ENCODE measurements at regions not wholly inside any gene's neighbourhood (a gene's known extent, or its start where the extent isn't known, plus 50 kb on each side); places are given as distances from the start of the nearest gene placed in this dataset.
"Not testable (repeated sequence)": the region's sequence is repeated elsewhere in the genome, so short reads cannot be mapped to it uniquely, and the experiment has no call there.

- Mint-ChIP-seq H3K4me1 (ENCODE audit: low read depth) (no peaks in the 10 kb centered on the region), H3K36me3 (ENCODE audit: low read depth) (no peaks in the 10 kb centered on the region), H3K27me3 (ENCODE audit: low read depth) (peaks cover 28% of the 10 kb centered on the region), H3K27ac (ENCODE audit: unreplicated experiment) (no peak overlapping the region), H3K9me3 (ENCODE audit: low read depth) (no peaks in the 10 kb centered on the region), H3K4me3 (ENCODE audit: unreplicated experiment) (no peak overlapping the region)
- no peak for TF ChIP-seq CTCF (IDR thresholded peaks at IDR 0.05)
- no peak for DNase-seq (ENCODE audit: low spot score)
Observed at GRCh38 chr20:23294671-23295070, 55.9 kb upstream of the NXT1 start.

DNA sequence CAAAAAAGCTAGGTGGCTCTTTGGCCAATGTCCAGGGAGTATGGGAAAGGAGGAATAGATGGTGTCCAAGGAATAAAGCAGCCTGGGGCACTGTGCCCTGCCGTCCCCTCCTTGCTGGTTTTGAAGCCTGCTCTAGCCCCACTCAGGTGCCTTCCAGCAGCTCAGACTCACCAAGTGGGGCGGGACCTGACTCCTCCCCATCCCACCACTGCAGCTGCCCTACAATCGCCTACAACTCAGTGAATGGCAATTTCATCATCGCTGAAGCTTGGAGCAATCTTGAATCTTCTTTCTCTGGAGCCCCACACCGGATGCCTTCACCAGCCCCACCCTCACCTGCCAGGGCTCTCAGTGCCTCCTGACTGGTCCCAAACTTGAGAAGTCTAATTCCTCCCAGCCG, 56.4 kb upstream of the NXT1 start:
- Mint-ChIP-seq H3K9me3 (ENCODE audit: low read depth) (no peaks in the 10 kb centered on the region), H3K4me3 (ENCODE audit: unreplicated experiment) (no peak overlapping the region), H3K36me3 (ENCODE audit: low read depth) (no peaks in the 10 kb centered on the region), H3K27me3 (ENCODE audit: low read depth) (peaks cover 30% of the 10 kb centered on the region), H3K4me1 (ENCODE audit: low read depth) (no peaks in the 10 kb centered on the region), H3K27ac (ENCODE audit: unreplicated experiment) (no peak overlapping the region)
- no peak for DNase-seq (ENCODE audit: low spot score)
- no peak for TF ChIP-seq CTCF (IDR thresholded peaks at IDR 0.05)

DNA sequence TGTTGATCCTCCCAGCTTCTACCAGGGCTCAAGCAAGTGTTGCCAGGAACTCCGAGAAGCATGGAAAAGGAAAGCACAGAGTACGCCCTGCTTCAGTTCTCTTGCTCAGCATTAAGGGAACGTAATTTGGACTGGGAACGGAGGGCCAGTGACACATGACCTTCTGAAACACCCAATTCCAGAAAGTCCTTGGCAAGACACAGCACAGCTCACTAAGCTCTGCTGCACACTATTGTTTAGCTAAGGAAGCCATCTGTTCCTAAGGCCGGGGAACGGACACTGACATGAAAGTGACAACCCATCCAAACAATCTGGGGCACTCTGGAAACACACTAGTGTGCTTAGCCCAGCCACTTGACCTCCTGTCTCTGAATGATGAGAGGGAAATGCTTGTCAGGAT, 56.9 kb upstream of the NXT1 start:
- H3K9me3 Mint-ChIP-seq (ENCODE audit: low read depth) = no peaks in the 10 kb centered on the region
- TF ChIP-seq CTCF (IDR thresholded peaks at IDR 0.05) = no peak
- H3K4me1 Mint-ChIP-seq (ENCODE audit: low read depth) = no peaks in the 10 kb centered on the region
- H3K27ac Mint-ChIP-seq (ENCODE audit: unreplicated experiment) = no peak overlapping the region
- no peak for DNase-seq (ENCODE audit: low spot score)
- no peaks in the 10 kb centered on the region for H3K36me3 Mint-ChIP-seq (ENCODE audit: low read depth)
- no peak overlapping the region for H3K4me3 Mint-ChIP-seq (ENCODE audit: unreplicated experiment)
- peaks cover 30% of the 10 kb centered on the region for H3K27me3 Mint-ChIP-seq (ENCODE audit: low read depth)

DNA sequence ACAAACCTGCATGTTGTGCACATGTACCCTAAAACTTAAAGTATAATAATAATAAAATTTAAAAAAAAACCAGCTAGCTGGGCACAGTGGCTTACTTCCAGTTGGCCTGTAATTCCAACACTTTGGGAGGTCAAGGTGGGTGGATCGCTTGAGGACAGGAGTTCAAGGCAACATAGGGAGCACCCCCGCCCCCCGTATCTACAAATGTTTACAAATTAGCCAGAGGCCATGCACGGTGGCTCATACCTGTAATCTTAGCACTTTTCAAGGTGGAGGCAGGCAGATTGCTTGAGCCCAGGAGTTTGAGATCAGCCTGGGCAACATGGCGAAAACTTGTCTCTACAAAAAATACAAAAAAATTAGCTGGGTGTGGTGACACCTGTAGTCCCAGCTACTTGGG, 58.3 kb upstream of the NXT1 start:
- not testable (repeated sequence) for H3K27ac Mint-ChIP-seq (ENCODE audit: unreplicated experiment); H3K4me1 Mint-ChIP-seq (ENCODE audit: low read depth); H3K9me3 Mint-ChIP-seq (ENCODE audit: low read depth); H3K36me3 Mint-ChIP-seq (ENCODE audit: low read depth); H3K4me3 Mint-ChIP-seq (ENCODE audit: unreplicated experiment); DNase-seq (ENCODE audit: low spot score)
- H3K27me3 Mint-ChIP-seq (ENCODE audit: low read depth) = peaks cover 25% of the 10 kb centered on the region

DNA sequence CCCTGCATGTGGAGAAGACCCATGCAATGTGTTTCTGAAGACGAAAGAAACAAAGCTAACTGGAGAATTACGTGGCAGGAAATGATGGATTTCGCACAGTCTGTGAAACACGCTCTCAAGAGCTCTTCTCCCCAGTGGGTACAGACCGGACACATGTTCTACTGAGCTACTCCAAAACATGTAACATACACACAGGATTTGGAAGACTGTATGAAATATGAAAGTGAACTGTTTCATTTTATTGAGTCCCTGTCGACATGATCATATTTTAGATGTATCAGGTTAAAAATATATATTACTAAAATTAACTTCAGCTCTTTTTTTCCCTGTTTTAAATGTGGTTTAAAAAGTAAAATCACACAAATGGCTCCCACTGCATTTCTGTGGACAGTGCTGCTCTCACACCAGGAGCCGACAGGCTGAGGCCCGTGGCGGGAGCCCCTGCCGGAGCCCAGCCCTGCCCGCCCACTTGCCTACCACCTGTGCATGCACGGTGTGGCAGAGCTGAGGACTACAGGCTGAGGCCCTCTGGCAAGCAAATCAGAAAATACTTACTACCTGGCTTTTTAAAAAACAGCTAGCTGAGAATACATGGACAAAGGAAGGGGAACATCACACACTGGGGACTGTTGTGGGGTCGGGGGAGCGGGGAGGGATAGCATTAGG, 58.9 kb upstream of the NXT1 start:
- Mint-ChIP-seq H3K27me3 (ENCODE audit: low read depth) (peaks cover 19% of the 10 kb centered on the region), H3K4me3 (ENCODE audit: unreplicated experiment) (no peak overlapping the region), H3K27ac (ENCODE audit: unreplicated experiment) (no peak overlapping the region), H3K9me3 (ENCODE audit: low read depth) (no peaks in the 10 kb centered on the region), H3K4me1 (ENCODE audit: low read depth) (no peaks in the 10 kb centered on the region), H3K36me3 (ENCODE audit: low read depth) (no peaks in the 10 kb centered on the region)
- no peak for TF ChIP-seq CTCF (IDR thresholded peaks at IDR 0.05)
- no peak for DNase-seq (ENCODE audit: low spot score)

Data from chondrocyte (in vitro differentiated cells).